ENCODE measurements at regions not wholly inside any gene's neighbourhood (a gene's known extent, or its start where the extent isn't known, plus 50 kb on each side); places are given as distances from the start of the nearest gene placed in this dataset.
"Not testable (repeated sequence)": the region's sequence is repeated elsewhere in the genome, so short reads cannot be mapped to it uniquely, and the experiment has no call there.

GRCh38 chr2:41020358-41020757, 568.5 kb upstream of the SLC8A1 start:
- Histone ChIP-seq H3K4me1 (ENCODE audit: insufficient read depth, insufficient read length) (no peaks in the 10 kb centered on the region), H3K36me3 (ENCODE audit: insufficient read depth, insufficient read length, low read length) (no peaks in the 10 kb centered on the region), H3K9ac (ENCODE audit: insufficient read length, low read depth) (no peak overlapping the region), H3K4me3 (ENCODE audit: insufficient read length, low read depth) (no peak overlapping the region), H3K9me3 (ENCODE audit: insufficient read depth, low read length) (no peaks in the 10 kb centered on the region), H3K27me3 (ENCODE audit: insufficient read depth, insufficient read length) (no peaks in the 10 kb centered on the region)
- DNase-seq (ENCODE audit: low read depth, low spot score), result no peak
- no peak for TF ChIP-seq ZNF274 (IDR thresholded peaks at IDR 0.05; ENCODE audit: low read depth, low read length)
- no peak for TF ChIP-seq SUZ12 (IDR thresholded peaks at IDR 0.05; ENCODE audit: extremely low read depth, insufficient read depth, insufficient read length)
- no peak for TF ChIP-seq YY1 (IDR thresholded peaks at IDR 0.05; ENCODE audit: insufficient read depth, insufficient read length)

DNA sequence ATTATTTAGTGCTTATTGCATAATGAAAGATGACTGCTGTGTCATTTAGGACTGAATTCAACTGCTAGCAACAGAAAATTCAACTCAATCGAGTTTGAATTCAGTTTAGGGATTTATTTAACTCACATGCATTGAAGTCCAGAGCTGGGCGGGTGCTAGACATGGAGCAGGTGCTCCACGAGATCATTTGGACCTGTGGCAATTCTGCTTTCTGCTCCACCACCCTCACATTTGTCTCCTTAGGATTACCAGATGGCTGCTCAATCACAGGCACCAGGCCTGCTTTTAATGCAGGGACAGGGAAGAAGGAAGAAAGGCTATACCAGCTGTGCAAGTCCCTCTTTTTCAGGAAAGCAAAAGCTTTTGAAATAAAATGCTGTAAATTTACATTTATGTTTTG, 572.9 kb upstream of the SLC8A1 start:
- H3K4me3 ChIP-seq (ENCODE audit: insufficient read length, low read depth), result no peak overlapping the region
- no peaks in the 10 kb centered on the region for H3K4me1 ChIP-seq (ENCODE audit: insufficient read depth, insufficient read length)
- TF ChIP-seq ZNF274 (IDR thresholded peaks at IDR 0.05; ENCODE audit: low read depth, low read length), result no peak
- TF ChIP-seq YY1 (IDR thresholded peaks at IDR 0.05; ENCODE audit: insufficient read depth, insufficient read length), result no peak
- TF ChIP-seq SUZ12 (IDR thresholded peaks at IDR 0.05; ENCODE audit: extremely low read depth, insufficient read depth, insufficient read length), result no peak
- no peak for DNase-seq (ENCODE audit: low read depth, low spot score)
- H3K9ac ChIP-seq (ENCODE audit: insufficient read length, low read depth), result no peak overlapping the region
- no peaks in the 10 kb centered on the region for H3K36me3 ChIP-seq (ENCODE audit: insufficient read depth, insufficient read length, low read length)
- H3K27me3 ChIP-seq (ENCODE audit: insufficient read depth, insufficient read length), result no peaks in the 10 kb centered on the region
- no peaks in the 10 kb centered on the region for H3K9me3 ChIP-seq (ENCODE audit: insufficient read depth, low read length)

- no peak for DNase-seq (ENCODE audit: low read depth, low spot score)
- Histone ChIP-seq H3K4me3 (ENCODE audit: insufficient read length, low read depth) (no peak overlapping the region), H3K9ac (ENCODE audit: insufficient read length, low read depth) (no peak overlapping the region), H3K36me3 (ENCODE audit: insufficient read depth, insufficient read length, low read length) (no peaks in the 10 kb centered on the region), H3K9me3 (ENCODE audit: insufficient read depth, low read length) (no peaks in the 10 kb centered on the region), H3K4me1 (ENCODE audit: insufficient read depth, insufficient read length) (no peaks in the 10 kb centered on the region), H3K27me3 (ENCODE audit: insufficient read depth, insufficient read length) (no peaks in the 10 kb centered on the region)
- TF ChIP-seq SUZ12 (IDR thresholded peaks at IDR 0.05; ENCODE audit: extremely low read depth, insufficient read depth, insufficient read length) (no peak), YY1 (IDR thresholded peaks at IDR 0.05; ENCODE audit: insufficient read depth, insufficient read length) (no peak), ZNF274 (IDR thresholded peaks at IDR 0.05; ENCODE audit: low read depth, low read length) (no peak)
Measured at GRCh38 chr2:41026613-41027012, 574.7 kb upstream of the SLC8A1 start.

DNA sequence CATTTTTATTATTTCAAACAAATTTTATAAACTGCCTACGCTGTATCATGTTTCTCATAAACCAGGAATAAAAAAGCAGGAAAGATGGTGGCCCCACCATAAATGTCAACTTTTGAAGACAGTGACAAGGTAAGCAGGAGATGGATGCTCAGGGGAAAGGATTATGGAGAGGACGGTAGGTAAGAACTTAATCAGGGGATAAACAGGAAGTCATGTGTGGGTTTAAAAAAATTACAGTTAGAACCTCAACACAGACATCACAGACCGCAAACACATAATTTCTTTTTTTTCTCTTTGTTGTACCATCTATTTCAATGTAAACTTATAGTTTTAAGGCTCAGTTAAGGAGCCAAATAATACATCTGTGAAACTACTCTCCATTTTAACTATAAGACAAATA, 575.2 kb upstream of the SLC8A1 start:
- Histone ChIP-seq H3K9me3 (ENCODE audit: insufficient read depth, low read length) (no peaks in the 10 kb centered on the region), H3K4me1 (ENCODE audit: insufficient read depth, insufficient read length) (no peaks in the 10 kb centered on the region), H3K36me3 (ENCODE audit: insufficient read depth, insufficient read length, low read length) (no peaks in the 10 kb centered on the region), H3K4me3 (ENCODE audit: insufficient read length, low read depth) (no peak overlapping the region), H3K9ac (ENCODE audit: insufficient read length, low read depth) (no peak overlapping the region), H3K27me3 (ENCODE audit: insufficient read depth, insufficient read length) (no peaks in the 10 kb centered on the region)
- TF ChIP-seq SUZ12 (IDR thresholded peaks at IDR 0.05; ENCODE audit: extremely low read depth, insufficient read depth, insufficient read length) (no peak), ZNF274 (IDR thresholded peaks at IDR 0.05; ENCODE audit: low read depth, low read length) (no peak), YY1 (IDR thresholded peaks at IDR 0.05; ENCODE audit: insufficient read depth, insufficient read length) (no peak)
- no peak for DNase-seq (ENCODE audit: low read depth, low spot score)

DNA sequence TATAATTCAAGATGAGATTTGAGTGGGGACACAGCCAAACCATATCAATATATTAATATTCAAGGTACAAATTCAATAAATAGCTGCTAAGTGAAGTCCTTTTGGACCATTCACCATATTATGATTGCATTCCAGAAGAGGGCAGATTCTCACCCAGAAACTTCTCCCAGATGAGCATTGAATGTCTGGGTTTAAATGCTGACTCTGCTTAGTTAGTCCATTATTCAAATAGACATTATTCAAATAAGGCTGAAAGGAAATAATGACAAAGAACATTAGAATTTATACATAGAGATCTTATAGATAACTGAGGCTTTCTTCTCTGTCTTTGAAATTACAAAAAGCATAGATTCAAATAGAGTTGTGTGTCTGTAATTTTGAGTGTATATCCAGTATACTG, 579.4 kb upstream of the SLC8A1 start:
- H3K27me3 ChIP-seq (ENCODE audit: insufficient read depth, insufficient read length), result no peaks in the 10 kb centered on the region
- no peak for TF ChIP-seq ZNF274 (IDR thresholded peaks at IDR 0.05; ENCODE audit: low read depth, low read length)
- no peak for TF ChIP-seq YY1 (IDR thresholded peaks at IDR 0.05; ENCODE audit: insufficient read depth, insufficient read length)
- TF ChIP-seq SUZ12 (IDR thresholded peaks at IDR 0.05; ENCODE audit: extremely low read depth, insufficient read depth, insufficient read length), result no peak
- no peak overlapping the region for H3K9ac ChIP-seq (ENCODE audit: insufficient read length, low read depth)
- H3K9me3 ChIP-seq (ENCODE audit: insufficient read depth, low read length), result no peaks in the 10 kb centered on the region
- no peak for DNase-seq (ENCODE audit: low read depth, low spot score)
- peaks cover 2% of the 10 kb centered on the region for H3K4me1 ChIP-seq (ENCODE audit: insufficient read depth, insufficient read length)
- H3K4me3 ChIP-seq (ENCODE audit: insufficient read length, low read depth), result no peak overlapping the region
- H3K36me3 ChIP-seq (ENCODE audit: insufficient read depth, insufficient read length, low read length), result no peaks in the 10 kb centered on the region

- no peaks in the 10 kb centered on the region for H3K27me3 ChIP-seq (ENCODE audit: insufficient read depth, insufficient read length)
- TF ChIP-seq ZNF274 (IDR thresholded peaks at IDR 0.05; ENCODE audit: low read depth, low read length) (no peak), SUZ12 (IDR thresholded peaks at IDR 0.05; ENCODE audit: extremely low read depth, insufficient read depth, insufficient read length) (no peak), YY1 (IDR thresholded peaks at IDR 0.05; ENCODE audit: insufficient read depth, insufficient read length) (no peak)
- no peak for DNase-seq (ENCODE audit: low read depth, low spot score)
- no peak overlapping the region for H3K9ac ChIP-seq (ENCODE audit: insufficient read length, low read depth)
- H3K4me1 ChIP-seq (ENCODE audit: insufficient read depth, insufficient read length), result peaks cover 2% of the 10 kb centered on the region
- H3K4me3 ChIP-seq (ENCODE audit: insufficient read length, low read depth), result no peak overlapping the region
- no peaks in the 10 kb centered on the region for H3K36me3 ChIP-seq (ENCODE audit: insufficient read depth, insufficient read length, low read length)
- H3K9me3 ChIP-seq (ENCODE audit: insufficient read depth, low read length), result no peaks in the 10 kb centered on the region
Measured at GRCh38 chr2:41032715-41033114, 580.8 kb upstream of the SLC8A1 start.

GRCh38 chr2:41033127-41033526, 581.2 kb upstream of the SLC8A1 start:
- DNase-seq (ENCODE audit: low read depth, low spot score), result peak; percentile 28
- TF ChIP-seq ZNF274 (IDR thresholded peaks at IDR 0.05; ENCODE audit: low read depth, low read length), result no peak
- TF ChIP-seq SUZ12 (IDR thresholded peaks at IDR 0.05; ENCODE audit: extremely low read depth, insufficient read depth, insufficient read length), result no peak
- TF ChIP-seq YY1 (IDR thresholded peaks at IDR 0.05; ENCODE audit: insufficient read depth, insufficient read length), result no peak
- Histone ChIP-seq H3K36me3 (ENCODE audit: insufficient read depth, insufficient read length, low read length) (no peaks in the 10 kb centered on the region), H3K4me1 (ENCODE audit: insufficient read depth, insufficient read length) (peaks cover 2% of the 10 kb centered on the region), H3K27me3 (ENCODE audit: insufficient read depth, insufficient read length) (no peaks in the 10 kb centered on the region), H3K9me3 (ENCODE audit: insufficient read depth, low read length) (no peaks in the 10 kb centered on the region), H3K4me3 (ENCODE audit: insufficient read length, low read depth) (no peak overlapping the region), H3K9ac (ENCODE audit: insufficient read length, low read depth) (no peak overlapping the region)

- no peaks in the 10 kb centered on the region for H3K4me1 ChIP-seq (ENCODE audit: insufficient read depth, insufficient read length)
- no peak overlapping the region for H3K9ac ChIP-seq (ENCODE audit: insufficient read length, low read depth)
- H3K27me3 ChIP-seq (ENCODE audit: insufficient read depth, insufficient read length), result no peaks in the 10 kb centered on the region
- H3K36me3 ChIP-seq (ENCODE audit: insufficient read depth, insufficient read length, low read length), result no peaks in the 10 kb centered on the region
- no peaks in the 10 kb centered on the region for H3K9me3 ChIP-seq (ENCODE audit: insufficient read depth, low read length)
- H3K4me3 ChIP-seq (ENCODE audit: insufficient read length, low read depth), result no peak overlapping the region
- DNase-seq (ENCODE audit: low read depth, low spot score), result no peak
- TF ChIP-seq SUZ12 (IDR thresholded peaks at IDR 0.05; ENCODE audit: extremely low read depth, insufficient read depth, insufficient read length) (no peak), ZNF274 (IDR thresholded peaks at IDR 0.05; ENCODE audit: low read depth, low read length) (no peak), YY1 (IDR thresholded peaks at IDR 0.05; ENCODE audit: insufficient read depth, insufficient read length) (no peak)
Measured at GRCh38 chr2:41038408-41038807, 586.5 kb upstream of the SLC8A1 start.

GRCh38 chr2:41039750-41040149, 587.9 kb upstream of the SLC8A1 start:
- H3K27me3 ChIP-seq (ENCODE audit: insufficient read depth, insufficient read length); H3K4me3 ChIP-seq (ENCODE audit: insufficient read length, low read depth); DNase-seq (ENCODE audit: low read depth, low spot score); H3K9ac ChIP-seq (ENCODE audit: insufficient read length, low read depth); H3K9me3 ChIP-seq (ENCODE audit: insufficient read depth, low read length); H3K36me3 ChIP-seq (ENCODE audit: insufficient read depth, insufficient read length, low read length); H3K4me1 ChIP-seq (ENCODE audit: insufficient read depth, insufficient read length): not testable (repeated sequence)

All from NT2/D1 (cell line).